Stimulated activated CD8-positive, alpha-beta memory T cell treated with anti-CD3 and anti-CD28 coated beads, Interleukin-4, amount 100 ng/mL, for 48 hours (primary cell): ENCODE measurements at regions not wholly inside any gene's neighbourhood (a gene's known extent, or its start where the extent isn't known, plus 50 kb on each side); places are given as distances from the start of the nearest gene placed in this dataset.
"Not testable (repeated sequence)": the region's sequence is repeated elsewhere in the genome, so short reads cannot be mapped to it uniquely, and the experiment has no call there.

ENCODE experiments used
- DNase-seq: peaks from one replicate; pipeline ENCODE4 v3.0.0-alpha.2; 2020

DNA sequence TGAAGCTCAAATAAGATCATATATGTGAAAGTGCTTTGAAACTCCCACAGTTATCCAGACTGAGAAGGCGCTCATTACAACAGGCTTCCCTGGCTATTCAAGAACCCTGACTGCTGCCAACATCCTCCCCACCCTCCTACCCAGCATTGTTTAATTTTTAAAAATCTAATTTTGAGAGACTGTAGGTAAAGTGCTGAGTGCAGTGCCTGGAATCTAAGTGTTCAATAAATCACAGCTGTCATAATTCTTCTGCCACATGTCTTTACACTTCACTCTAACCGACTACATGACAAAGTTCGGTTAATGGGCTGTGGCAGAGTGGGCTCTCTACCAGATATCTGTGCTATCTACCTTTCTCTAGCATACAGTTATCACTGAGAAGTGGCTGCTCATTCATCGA lies 255.6 kb upstream of the C9orf72 start:
- DNase-seq = no peak

DNA sequence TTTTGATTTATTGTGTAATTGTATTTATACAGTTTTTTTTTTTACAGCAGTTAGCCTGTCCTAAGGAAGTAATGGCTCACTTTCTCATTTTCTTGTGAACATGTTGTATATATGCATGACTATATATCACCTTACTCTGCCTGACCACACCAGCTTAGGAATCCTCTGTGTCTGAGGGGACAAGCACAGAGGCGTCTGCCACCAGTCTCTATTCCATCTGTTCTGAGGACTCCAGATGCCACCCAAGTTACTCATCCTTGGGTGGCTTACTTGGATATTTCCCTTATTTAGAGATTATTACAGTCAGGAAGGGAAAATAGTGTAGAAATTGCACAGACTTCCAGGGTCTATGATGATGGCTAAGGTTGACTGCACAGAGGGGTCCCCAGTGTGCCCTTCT lies 256.3 kb upstream of the C9orf72 start:
- no peak for DNase-seq

DNA sequence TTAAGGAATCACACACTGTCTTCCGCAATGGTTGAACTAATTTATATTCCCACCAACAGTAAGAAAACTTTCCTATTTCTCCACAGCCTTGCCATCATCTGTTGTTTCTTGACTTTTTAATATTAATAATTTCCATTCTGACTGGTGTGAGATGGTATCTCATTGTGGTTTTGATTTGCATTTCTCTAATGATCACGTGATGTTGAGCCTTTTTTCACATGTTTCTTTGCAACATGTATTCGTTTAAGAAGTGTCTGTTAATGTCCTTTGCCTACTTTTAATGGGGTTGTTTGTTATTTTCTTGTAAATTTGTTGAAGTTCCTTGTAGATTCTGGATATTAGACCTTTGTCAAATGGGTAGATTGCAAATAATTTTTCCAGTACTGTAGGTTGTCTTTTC lies 258.8 kb upstream of the C9orf72 start:
- DNase-seq = not testable (repeated sequence)

DNA sequence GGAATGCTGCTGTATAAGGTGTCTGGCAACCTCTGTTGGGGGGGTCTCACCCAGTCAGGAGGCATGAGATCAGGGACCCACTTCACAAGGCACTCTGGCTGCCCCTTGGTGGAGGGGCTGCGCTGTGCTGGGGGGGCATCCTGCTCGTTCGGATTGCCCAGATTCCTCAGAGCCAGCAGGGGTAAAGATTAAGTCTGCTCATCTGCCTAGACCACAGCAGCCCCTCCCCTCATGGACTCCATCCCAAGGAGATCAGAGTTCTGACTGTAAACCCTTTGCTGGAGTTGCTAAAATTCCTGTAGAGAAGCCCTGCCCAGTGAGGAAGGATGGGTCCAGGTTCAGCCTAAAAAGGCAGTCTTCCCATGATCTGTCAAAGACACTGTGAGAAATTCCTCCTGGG lies 262.0 kb upstream of the C9orf72 start:
- no peak for DNase-seq

DNA sequence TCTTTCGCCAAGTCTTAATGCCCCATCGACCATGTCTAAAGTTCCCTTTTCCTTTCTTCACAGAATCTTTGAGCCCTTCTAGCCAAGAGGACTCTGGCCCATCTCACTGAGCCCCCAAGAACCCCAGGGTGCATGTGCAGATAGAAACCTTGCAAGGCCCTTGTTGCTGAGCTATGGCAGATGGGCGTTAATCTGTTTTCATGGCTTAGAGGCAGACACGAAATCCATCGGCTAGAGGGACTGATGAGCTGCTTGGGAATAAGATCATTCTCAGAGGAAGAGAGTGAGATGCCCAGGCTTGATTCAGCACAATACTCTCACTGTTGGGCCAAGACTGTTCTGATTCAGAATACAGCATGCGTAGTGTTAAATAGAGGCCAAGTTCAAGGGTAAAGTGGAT lies 262.5 kb upstream of the C9orf72 start:
- DNase-seq = no peak

DNA sequence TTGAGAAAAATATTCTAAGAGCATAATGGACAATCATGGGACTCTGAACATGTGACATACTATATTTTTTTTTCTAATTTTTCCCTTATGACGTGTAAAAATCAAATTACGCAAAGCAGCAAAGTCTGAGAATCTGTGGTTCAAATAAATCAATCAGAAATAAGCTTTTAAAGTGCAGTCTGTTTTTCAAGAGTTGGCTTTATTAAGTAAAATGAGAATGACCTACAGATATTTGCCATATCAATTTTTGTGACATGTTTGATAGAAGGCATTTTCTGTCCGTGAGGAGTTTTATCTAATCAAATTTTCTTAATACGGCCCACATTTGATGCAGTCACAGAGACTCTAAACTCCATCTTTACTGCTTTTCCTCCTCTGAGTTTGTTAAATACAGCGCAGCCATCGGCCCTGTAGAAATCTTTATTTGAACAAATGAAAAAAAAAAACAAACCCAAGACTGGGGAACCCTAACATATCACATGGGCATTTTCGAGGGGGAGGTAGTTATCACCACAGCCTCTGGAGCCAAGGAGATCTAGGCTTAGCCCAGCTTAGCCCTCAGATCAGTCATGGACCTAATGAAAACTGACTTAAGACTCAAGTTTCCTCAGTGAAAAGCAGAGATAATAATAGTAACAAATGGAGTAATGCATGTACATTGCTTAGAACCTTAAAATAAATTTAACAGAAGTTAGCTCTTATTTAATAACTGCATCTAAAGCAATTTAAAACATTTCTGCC lies 263.6 kb upstream of the C9orf72 start:
- no peak for DNase-seq

DNA sequence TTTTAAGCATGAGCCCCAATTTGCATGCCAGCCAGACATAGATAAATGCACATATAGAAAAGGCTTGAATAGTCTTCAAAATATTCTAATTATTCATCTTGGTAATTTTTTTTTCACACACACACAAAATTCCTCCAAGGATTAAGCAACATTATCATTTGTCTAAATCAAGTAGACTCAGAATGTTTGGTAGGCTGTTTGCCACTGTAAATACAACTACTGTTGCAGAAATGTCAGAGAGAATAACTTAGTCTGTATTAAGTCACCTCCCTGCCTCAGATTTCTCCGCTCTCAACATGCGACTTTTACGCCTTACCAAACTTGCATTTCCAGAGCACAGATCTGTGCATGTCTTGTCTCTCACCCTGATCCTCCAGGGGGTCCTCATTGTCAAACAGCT lies 265.6 kb upstream of the C9orf72 start:
- no peak for DNase-seq

DNA sequence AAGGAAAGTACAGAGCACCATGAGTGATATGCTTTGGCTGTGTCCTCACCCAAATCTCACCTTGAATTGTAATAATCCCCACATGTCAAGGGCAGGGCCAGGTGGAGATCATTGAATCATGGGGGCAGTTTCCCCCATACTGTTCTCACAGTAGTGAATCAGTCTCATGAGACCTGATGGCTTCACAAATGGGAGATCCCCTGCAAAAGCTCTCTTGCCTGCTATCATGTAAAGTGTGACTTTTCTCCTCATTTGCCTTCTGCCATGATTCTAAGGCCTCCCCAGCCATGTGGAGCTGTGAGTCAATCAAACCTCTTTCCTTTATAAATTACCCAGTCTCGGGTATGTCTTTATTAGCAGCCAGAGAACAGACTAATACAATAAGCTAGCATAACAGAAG lies 266.5 kb upstream of the C9orf72 start:
- not testable (repeated sequence) for DNase-seq

DNA sequence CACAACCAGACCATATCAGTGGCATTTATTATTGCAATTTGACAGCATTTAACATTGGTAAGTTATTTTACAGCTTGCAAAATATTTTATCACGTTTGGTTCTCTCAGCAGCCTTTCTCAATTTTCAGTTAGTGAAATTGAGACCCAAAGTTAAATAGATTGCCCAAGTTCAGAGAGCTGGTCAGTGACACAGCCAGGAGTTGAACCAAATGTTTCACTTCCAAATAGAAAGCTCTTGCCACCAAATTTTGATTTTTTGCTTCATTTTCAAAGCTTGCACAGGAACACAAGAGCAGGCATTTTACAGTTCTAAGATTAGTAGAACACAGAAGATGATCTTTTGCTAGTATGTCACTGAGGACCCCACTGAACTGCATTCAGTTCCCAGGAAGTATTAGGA lies 271.5 kb upstream of the C9orf72 start:
- no peak for DNase-seq

DNA sequence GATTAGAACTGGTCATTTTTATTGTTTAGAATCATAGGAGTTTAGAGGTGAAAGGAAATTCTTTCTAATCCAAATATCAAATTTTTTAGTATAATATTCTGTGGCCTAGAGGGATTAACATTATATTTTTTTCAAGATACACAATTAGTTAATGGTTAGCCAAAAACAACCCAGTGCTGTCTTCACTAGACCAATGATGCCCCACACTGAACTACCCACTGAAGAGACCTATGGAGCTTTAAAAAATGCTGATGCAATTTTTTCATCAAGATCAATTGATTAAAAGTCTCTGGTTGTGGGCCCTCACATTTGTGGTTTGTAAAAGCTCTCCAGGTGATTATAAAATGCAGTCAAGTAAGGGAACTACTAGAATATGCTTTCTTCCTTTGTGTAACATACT lies 274.1 kb upstream of the C9orf72 start:
- DNase-seq = no peak

DNA sequence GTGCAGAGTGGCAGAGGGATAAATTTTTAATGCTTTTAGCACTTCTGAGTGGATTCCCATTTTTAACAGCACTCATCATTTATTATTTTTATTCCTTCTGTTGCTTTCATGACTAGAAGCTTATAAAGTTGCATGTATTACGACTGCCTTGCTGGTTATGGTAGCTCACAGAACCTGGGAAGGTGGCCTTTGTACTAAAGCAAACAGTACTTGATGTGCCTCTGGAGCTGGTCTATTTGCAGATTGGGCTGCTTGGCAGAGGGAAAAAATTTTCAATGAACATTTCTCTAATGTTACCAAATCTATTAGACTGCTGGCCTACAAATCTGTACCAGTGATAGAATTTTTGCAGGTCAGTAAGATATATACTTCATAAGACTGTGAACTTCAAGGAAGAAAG lies 274.5 kb upstream of the C9orf72 start:
- DNase-seq = no peak

DNA sequence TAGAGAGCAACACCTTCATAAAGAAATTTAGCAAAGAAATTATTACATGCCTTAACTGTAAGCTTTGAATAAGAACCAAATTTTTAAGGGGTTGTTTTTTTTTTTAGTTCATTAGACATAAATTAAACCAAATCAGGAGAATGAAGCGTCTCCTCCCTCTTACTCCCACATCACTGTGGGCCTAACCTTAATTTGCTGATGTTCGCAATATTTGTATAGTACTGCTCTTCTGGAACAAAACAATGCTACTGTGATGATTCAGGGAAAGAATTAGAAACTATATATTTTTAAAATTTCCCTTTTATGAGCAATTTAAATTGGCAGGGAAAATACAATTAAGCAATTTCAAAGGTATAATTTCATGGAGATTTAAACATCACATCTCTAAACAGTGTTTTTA lies 275.0 kb upstream of the C9orf72 start:
- DNase-seq = no peak

DNA sequence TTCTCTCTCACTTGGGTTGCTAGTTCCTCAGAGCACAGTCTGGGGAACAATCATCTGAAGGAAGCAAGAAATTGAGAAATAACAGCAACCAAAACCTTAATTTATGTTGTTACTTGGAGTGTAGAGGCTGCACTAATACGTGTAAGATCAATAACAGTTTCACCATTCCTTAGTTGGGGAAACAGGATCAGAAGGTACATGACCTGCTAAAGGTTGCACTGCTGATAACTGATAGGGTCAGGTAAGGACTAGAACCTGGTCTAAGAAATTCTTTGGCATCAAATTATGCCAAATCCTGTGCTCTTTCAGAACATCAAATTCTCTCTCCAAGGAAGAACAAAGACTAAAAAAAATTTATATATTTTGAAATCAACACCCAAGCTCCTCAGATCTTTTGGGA lies 278.6 kb upstream of the C9orf72 start:
- no peak for DNase-seq

DNA sequence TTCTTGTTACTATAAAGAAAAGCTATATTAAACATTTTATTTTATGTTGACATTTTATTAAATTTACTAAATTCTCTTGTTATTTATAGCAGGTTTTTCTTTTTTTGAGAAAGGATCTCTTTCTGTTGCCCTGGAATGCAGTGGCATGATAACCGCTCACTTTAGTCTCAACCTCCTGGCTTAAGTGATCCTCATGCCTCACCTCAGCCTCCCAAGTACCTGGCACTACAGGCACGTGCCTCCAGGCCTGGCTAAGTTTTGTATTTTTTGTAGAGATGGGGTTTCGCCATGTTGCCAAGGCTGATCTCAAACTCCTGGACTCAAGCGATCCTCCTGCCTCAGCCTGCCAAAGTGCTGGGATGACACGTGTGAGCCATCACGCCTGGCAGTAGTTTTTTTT lies 280.2 kb upstream of the C9orf72 start:
- DNase-seq = no peak

DNA sequence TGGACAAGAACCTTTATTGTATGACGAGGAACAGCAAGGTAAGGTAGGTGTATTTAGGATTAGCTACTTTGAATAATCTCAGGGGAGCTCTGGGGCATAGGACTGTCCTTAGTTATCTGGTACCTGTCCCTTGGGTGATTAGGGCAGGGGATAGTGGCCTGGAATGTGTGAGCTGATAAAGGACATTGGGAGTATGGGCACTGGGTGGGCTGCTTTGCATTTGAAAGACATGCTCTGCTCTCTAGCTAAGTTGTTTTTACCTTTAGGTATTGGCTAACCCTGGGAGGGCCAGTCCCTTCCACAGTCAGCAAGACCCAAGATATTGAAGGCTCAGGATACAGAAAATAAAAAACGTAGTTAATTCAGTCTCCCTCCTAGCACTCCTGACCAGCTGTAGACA lies 282.8 kb upstream of the C9orf72 start:
- no peak for DNase-seq

DNA sequence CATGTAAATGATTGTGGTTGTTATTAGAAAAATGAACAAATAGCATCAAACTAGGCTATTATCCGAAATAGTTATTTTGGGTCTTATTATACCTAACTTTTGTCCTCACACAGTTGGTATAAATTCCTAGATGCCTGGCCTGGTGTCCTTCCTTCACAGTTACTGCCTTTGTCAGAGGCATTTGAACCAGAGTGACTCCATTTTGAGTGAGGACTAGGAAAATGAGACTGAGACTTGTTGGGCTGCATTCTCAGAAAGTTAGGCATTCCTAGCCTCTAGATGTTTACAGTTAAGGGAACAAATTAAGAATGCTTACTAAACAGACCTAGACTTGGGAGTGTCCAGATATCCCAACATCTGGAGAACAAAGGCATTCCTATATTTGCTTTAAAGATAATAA lies 283.5 kb upstream of the C9orf72 start:
- DNase-seq = no peak

DNA sequence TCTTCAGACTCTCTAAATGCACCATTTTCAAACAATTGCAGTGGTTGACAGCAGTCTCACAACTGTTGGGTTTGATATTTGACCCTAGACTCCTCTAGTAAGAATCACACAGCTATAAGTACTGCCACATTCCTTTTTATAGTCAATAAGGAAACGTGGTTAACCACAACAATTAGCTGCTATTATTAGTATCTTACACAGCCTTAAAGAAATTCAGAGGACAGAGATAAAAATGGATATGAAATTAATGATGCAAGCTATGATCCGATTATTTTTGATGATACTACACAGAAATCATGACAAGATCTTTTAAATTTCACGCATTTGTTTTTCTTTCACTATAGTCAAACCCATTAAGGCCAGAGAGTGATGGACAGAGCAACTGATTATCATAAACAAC lies 288.6 kb upstream of the C9orf72 start:
- DNase-seq = no peak

DNA sequence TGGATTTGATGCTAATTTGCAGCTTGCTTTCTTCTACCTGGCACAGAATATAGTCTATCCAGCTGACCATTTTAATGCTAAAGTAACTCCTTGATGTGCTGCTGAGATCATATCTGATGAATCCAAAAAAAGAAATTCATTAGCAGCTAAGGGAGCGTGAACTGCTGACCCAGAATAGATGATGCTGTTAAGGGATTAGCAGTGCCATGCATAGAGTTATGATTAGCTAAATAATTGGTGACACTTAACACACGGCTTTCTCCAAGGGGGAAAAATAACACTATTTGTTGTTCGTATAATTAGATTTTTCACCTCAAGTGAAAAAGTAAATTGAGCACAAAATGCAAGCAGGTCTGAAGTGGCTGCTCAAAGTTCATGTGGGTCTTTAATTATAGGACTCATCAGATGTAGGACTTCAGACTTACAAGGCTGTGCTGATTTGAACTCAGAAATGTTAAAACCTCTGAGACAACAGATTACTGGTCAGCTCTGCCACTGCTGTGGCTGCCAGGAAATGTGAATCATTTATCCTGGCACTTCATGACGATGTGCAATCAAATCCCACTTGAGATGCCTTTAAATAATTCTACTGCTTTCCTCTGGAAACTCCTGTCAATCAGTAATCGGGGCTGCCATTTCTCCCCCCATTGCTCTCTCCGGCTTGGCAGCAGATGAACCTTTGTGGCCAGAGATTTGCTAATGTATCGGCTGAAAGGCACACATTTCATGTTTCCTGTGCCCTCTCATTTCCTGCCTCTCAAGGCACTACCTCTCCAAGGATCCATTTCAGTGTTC lies 291.6 kb upstream of the C9orf72 start:
- no peak for DNase-seq

DNA sequence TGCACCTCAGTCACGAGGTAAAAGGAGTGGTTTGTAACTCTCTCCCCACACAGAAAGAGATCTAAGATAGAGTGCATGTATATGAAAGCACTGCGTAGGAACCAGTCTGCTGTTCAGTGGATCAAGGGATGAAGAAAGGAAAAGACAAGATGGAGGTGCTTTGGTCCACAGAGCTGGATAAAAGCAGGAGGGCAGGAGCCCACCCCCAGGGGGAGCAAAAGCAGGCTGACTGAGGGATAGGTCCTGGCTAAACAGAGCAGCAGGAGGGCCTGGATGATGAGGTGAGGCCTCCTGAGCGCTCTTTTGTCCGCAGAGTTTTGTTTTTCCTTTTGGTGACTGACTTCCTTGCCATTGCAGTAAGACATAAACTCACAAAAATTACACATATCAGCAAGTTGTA lies 293.5 kb upstream of the C9orf72 start:
- DNase-seq = no peak

DNA sequence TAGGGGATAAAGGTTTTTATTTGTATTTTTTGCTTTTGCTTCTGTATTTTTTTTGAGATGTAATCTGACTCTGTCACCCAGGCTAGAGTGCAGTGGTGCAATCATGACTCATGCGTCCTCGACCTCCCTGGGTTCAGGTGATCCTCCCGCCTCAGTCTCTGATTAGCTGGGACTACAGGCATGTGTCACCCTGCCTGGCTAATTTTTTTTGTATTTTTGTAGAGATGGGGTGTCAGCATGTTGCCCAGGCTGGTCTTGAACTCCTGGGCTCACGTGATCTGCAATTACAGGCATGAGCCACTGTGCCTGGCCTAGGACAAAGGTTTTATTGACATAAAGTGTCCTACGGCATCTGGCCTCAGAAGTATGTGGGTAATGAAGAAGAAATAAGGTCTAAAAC lies 297.1 kb upstream of the C9orf72 start:
- no peak for DNase-seq

DNA sequence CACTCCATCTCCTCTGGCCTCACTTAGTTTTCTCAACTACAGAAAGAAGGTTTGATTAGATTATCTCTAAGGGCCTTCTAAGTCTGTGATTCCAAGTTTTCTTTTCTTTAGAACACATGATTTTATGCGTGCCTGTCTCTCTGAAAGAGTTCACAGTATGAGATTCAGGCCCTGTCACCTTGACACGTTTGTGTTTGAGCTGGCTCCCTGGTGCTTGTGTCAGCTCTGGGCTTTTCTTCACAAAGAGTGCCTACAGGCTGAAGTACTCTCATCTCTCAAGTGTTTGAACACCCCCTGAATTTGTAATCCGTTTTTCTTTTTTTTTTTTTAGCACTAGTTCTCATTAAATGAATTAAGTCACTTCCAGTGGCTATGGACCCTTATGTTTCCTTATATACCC lies 306.9 kb upstream of the C9orf72 start:
- DNase-seq = no peak

DNA sequence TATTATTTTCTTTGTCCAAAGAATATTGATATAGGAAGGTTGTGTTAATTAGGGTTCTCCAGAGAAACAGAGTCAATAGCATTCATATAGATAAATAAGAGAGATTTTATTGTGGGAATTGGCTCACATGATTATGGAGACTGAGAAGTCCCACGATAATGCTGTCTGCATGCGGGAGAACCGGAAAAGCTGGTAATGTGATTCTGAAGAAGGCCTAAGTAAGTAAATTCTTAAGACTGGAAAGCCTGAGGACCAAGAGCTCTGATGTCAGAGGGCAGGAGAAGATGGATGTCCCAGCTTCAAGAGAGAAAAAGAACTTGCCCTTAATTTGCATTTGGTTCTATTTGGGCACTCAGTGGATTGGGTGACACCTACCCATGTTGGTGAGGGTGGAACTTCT lies 307.4 kb upstream of the C9orf72 start:
- no peak for DNase-seq

DNA sequence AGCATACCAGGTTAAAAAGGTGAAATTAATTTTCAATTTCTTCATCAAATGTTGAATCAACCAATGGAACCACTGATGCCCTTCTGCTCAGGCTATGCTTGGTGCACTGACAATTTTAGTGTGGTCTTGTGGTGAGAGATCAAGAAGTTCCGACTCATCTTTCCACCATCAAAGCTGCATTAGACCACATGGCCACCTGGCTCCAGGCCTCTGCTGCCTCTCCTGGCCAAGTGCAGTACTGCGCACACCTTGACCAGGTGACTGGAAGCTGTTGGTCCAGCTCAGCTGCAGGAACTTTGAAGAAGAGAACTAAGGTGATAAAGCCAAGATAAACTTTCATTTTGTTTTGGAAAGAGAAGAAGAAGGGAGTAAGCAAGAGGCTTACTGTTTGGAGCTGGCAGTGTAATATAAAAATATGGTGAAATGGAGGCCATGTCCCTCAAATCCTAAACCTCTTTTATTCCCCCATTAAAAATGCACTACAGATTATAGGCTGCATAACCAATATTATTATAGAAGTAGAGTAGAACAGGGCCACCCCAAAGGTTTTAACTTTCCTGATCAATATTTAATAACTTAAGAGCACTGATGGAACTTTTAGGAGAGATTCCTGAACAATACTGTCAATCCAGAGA lies 315.5 kb upstream of the C9orf72 start:
- peak; percentile 79 for DNase-seq

DNA sequence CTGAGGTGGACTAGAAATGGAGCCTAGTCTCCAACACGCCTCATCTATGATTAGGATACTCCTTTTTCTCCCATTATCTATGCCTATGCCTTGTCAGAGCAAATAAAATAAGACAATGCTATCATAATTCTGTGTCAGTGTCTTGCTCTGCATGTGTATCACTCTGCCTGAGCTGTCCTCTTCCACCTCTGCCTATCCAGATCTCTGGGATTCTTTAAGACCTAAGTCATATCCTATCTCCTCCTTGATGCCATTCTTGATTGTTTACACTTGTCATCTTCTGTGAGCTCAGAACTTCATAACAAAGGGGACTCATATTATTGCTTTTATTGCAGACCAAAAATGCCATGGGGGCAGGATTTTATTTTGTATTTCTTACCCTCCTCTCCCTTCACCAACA lies 351.2 kb upstream of the C9orf72 start:
- no peak for DNase-seq
